Right kidney (tissue), 1 donor: ENCODE measurements at regions not wholly inside any gene's neighbourhood (a gene's known extent, or its start where the extent isn't known, plus 50 kb on each side); places are given as distances from the start of the nearest gene placed in this dataset.
"Not testable (repeated sequence)": the region's sequence is repeated elsewhere in the genome, so short reads cannot be mapped to it uniquely, and the experiment has no call there.

Experiments used
- DNase-seq: peaks from one replicate; pipeline ENCODE4 v3.0.0-alpha.2; 2016

GRCh38 chr13:26484196-26484595 is 73.3 kb upstream of the WASF3 start:
- DNase-seq, result no peak

GRCh38 chr13:26485288-26485687 is 72.2 kb upstream of the WASF3 start:
- no peak for DNase-seq

GRCh38 chr13:26485786-26486185 is 71.7 kb upstream of the WASF3 start:
- no peak for DNase-seq

GRCh38 chr13:26486550-26486949 is 70.9 kb upstream of the WASF3 start:
- DNase-seq, result no peak

- DNase-seq, result no peak
Measured at GRCh38 chr13:26487781-26488180, 69.7 kb upstream of the WASF3 start.

GRCh38 chr13:26488236-26489003 is 69.1 kb upstream of the WASF3 start:
- no peak for DNase-seq

GRCh38 chr13:26492301-26492700 is 65.2 kb upstream of the WASF3 start:
- not testable (repeated sequence) for DNase-seq

GRCh38 chr13:26494571-26495195 is 62.8 kb upstream of the WASF3 start:
- no peak for DNase-seq

GRCh38 chr13:26495750-26496149 is 61.7 kb upstream of the WASF3 start:
- DNase-seq, result no peak

- DNase-seq, result no peak
Measured at GRCh38 chr13:26497968-26498511, 59.4 kb upstream of the WASF3 start.

- DNase-seq, result peak; percentile 26
Measured at GRCh38 chr13:26498656-26499601, 58.6 kb upstream of the WASF3 start.

GRCh38 chr13:26500618-26501320 is 56.7 kb upstream of the WASF3 start:
- no peak for DNase-seq

- DNase-seq, result no peak
Measured at GRCh38 chr13:26501641-26502040, 55.8 kb upstream of the WASF3 start.

- DNase-seq, result no peak
Measured at GRCh38 chr13:26502826-26503225, 54.7 kb upstream of the WASF3 start.

GRCh38 chr13:26503826-26504594 is 53.5 kb upstream of the WASF3 start:
- no peak for DNase-seq
